Neural cell (in vitro differentiated cells): ENCODE measurements at regions not wholly inside any gene's neighbourhood (a gene's known extent, or its start where the extent isn't known, plus 50 kb on each side); places are given as distances from the start of the nearest gene placed in this dataset.
A peak's percentile ranks its signal among the peaks of the same experiment; 100 is the strongest.
"Not testable (repeated sequence)": the region's sequence is repeated elsewhere in the genome, so short reads cannot be mapped to it uniquely, and the experiment has no call there.

Experiments used
- H2AFZ ChIP-seq: fragments of 200-600, 300-800 bp; sonication (generic), shearing (Covaris generic); 2 replicates; pipeline ENCODE4 v1.6.0; 2014; ENCODE audit warnings: low read depth, mild to moderate bottlenecking, antibody characterized with exemption, low read length, moderate library complexity
- H3F3A ChIP-seq: fragments of 200-600 bp; shearing (Covaris generic); 2 replicates; pipeline ENCODE4 v1.6.1; 2016; ENCODE audit warnings: mild to moderate bottlenecking, moderate library complexity, mixed read lengths, antibody characterized with exemption, low read length; ENCODE audit not compliant: insufficient read depth, poor library complexity, severe bottlenecking
- H3K27ac ChIP-seq: fragments of 200-600, 300-800 bp; sonication (generic), shearing (Covaris generic); 2 replicates; pipeline ENCODE4 v1.5.1; 2014; ENCODE audit warnings: mild to moderate bottlenecking, low read length, moderate library complexity
- H3K27me3 ChIP-seq: fragments of 300-800, 200-600 bp; sonication (generic), shearing (Covaris generic); 2 replicates; pipeline ENCODE4 v1.6.0; 2014; ENCODE audit warnings: mild to moderate bottlenecking, low read depth, low read length, moderate library complexity; ENCODE audit not compliant: insufficient read depth
- H3K36me3 ChIP-seq: fragments of 300-800, 200-600 bp; sonication (generic), shearing (Covaris generic); 2 replicates; pipeline ENCODE4 v1.5.1; 2014; ENCODE audit warnings: mild to moderate bottlenecking, antibody characterized with exemption, low read length, moderate library complexity; ENCODE audit not compliant: insufficient read depth
- H3K4me2 ChIP-seq: fragments of 300-800, 200-600 bp; sonication (generic), shearing (Covaris generic); 2 replicates; pipeline ENCODE4 v1.6.0; 2014; ENCODE audit warnings: mild to moderate bottlenecking, low read length
- H3K4me3 ChIP-seq: fragments of 300-800, 200-600 bp; sonication (generic), shearing (Covaris generic); 2 replicates; pipeline ENCODE4 v1.5.1; 2014; ENCODE audit warnings: mild to moderate bottlenecking, low read length, moderate library complexity
- H3K79me2 ChIP-seq: fragments of 200-600 bp; shearing (Covaris generic); replicated peaks from 2 replicates; pipeline ENCODE4 v1.6.0; 2014; ENCODE audit warnings: mild to moderate bottlenecking, low read length, moderate library complexity; ENCODE audit not compliant: insufficient read depth
- H3K9ac ChIP-seq: fragments of 300-800, 200-600 bp; sonication (generic), shearing (Covaris generic); 2 replicates; pipeline ENCODE4 v1.6.1; 2016; ENCODE audit warnings: mild to moderate bottlenecking, low read length, mixed read lengths
- H3K9me2 ChIP-seq: fragments of 200-600 bp; shearing (Covaris generic); 2 replicates; pipeline ENCODE4 v1.6.1; 2016; ENCODE audit warnings: mild to moderate bottlenecking, low read length, mixed read lengths; ENCODE audit not compliant: insufficient read depth
- H3K9me3 ChIP-seq: fragments of 200-600, 300-800 bp; sonication (generic), shearing (Covaris generic); 2 replicates; pipeline ENCODE4 v1.6.1; 2016; ENCODE audit warnings: mild to moderate bottlenecking, mixed run types, low read length, moderate library complexity, mixed read lengths
- H4K20me1 ChIP-seq: fragments of 200-600 bp; shearing (Covaris generic); 2 replicates; pipeline ENCODE4 v1.6.1; 2016; ENCODE audit warnings: mild to moderate bottlenecking, mixed run types; ENCODE audit not compliant: insufficient read depth
- EP300 ChIP-seq: fragments of 450-650 bp; conservative IDR thresholded peaks from 2 replicates; pipeline ENCODE4 v1.6.1; 2014; ENCODE audit warnings: antibody characterized with exemption, mild to moderate bottlenecking, moderate library complexity; ENCODE audit not compliant: poor library complexity, severe bottlenecking
- EZH2 ChIP-seq: fragments of 200-600, 300-800 bp; shearing (Covaris generic), sonication (generic); IDR thresholded peaks from 2 replicates; pipeline ENCODE4 v1.6.1; 2014; ENCODE audit warnings: antibody characterized with exemption, low read length, borderline replicate concordance, mild to moderate bottlenecking; ENCODE audit not compliant: insufficient read depth, poor library complexity, severe bottlenecking
- MXI1 ChIP-seq: fragments of 450-650 bp; conservative IDR thresholded peaks from 2 replicates; pipeline ENCODE4 v1.6.1; 2014; ENCODE audit warnings: antibody characterized with exemption, mild to moderate bottlenecking; ENCODE audit not compliant: poor library complexity, severe bottlenecking
- POLR2AphosphoS5 ChIP-seq: IDR thresholded peaks from 2 replicates; pipeline ENCODE4 v1.6.1; 2012
- RAD21 ChIP-seq: fragments of 450-650 bp; conservative IDR thresholded peaks from 2 replicates; pipeline ENCODE4 v1.6.1; 2014; ENCODE audit warnings: antibody characterized with exemption, mild to moderate bottlenecking, moderate library complexity
- SMC3 ChIP-seq: fragments of 450-650 bp; conservative IDR thresholded peaks from 2 replicates; pipeline ENCODE4 v1.6.1; 2014; ENCODE audit warnings: antibody characterized with exemption, mild to moderate bottlenecking, moderate library complexity; ENCODE audit not compliant: poor library complexity
- TAF1 ChIP-seq: IDR thresholded peaks from 2 replicates; pipeline ENCODE4 v1.6.1; 2012; ENCODE audit warnings: low read depth
- TF ChIP-seq, protein P1 (sequence below): fragments of 450-650 bp; IDR thresholded peaks from 2 replicates; pipeline ENCODE4 v1.5.1; 2014; ENCODE audit warnings: antibody characterized with exemption, mild to moderate bottlenecking, moderate library complexity; ENCODE audit not compliant: poor library complexity, severe bottlenecking
- TF ChIP-seq, protein P2 (sequence below): IDR thresholded peaks from 2 replicates; pipeline ENCODE4 v1.6.1; 2012; ENCODE audit warnings: borderline replicate concordance

DNA sequence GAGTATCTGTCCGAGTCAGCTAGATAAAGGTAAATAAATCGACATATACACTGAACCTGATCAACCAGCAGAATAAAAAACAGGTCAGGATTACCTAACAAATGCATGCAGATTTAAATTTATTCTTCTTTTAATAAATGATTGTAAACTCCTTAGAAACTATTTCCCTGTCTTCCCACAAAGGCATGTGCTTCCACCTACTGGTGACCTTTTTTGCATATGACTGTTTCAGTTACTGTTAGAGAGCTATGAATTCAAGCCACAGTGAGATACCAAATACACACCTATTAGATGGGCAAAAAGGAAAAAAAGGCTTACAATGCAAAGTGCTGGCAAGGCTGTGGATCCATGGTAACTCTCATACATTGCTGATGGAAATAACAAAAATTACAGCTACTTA is 957.4 kb upstream of the NCAM2 start:
- Histone ChIP-seq H3K9me3 (no peaks in the 10 kb centered on the region), H3K9ac (no peak overlapping the region), H3K4me2 (no peak overlapping the region), H4K20me1 (no peaks in the 10 kb centered on the region), H2AFZ (no peak overlapping the region), H3K4me3 (no peak overlapping the region), H3K9me2 (no peaks in the 10 kb centered on the region), H3F3A (no peaks in the 10 kb centered on the region), H3K27ac (no peak overlapping the region), H3K27me3 (no peaks in the 10 kb centered on the region), H3K36me3 (no peaks in the 10 kb centered on the region), H3K79me2 (no peaks in the 10 kb centered on the region)
- TF ChIP-seq, protein P1, sequence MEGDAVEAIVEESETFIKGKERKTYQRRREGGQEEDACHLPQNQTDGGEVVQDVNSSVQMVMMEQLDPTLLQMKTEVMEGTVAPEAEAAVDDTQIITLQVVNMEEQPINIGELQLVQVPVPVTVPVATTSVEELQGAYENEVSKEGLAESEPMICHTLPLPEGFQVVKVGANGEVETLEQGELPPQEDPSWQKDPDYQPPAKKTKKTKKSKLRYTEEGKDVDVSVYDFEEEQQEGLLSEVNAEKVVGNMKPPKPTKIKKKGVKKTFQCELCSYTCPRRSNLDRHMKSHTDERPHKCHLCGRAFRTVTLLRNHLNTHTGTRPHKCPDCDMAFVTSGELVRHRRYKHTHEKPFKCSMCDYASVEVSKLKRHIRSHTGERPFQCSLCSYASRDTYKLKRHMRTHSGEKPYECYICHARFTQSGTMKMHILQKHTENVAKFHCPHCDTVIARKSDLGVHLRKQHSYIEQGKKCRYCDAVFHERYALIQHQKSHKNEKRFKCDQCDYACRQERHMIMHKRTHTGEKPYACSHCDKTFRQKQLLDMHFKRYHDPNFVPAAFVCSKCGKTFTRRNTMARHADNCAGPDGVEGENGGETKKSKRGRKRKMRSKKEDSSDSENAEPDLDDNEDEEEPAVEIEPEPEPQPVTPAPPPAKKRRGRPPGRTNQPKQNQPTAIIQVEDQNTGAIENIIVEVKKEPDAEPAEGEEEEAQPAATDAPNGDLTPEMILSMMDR: peak; percentile 38
- TF ChIP-seq, protein P2, sequence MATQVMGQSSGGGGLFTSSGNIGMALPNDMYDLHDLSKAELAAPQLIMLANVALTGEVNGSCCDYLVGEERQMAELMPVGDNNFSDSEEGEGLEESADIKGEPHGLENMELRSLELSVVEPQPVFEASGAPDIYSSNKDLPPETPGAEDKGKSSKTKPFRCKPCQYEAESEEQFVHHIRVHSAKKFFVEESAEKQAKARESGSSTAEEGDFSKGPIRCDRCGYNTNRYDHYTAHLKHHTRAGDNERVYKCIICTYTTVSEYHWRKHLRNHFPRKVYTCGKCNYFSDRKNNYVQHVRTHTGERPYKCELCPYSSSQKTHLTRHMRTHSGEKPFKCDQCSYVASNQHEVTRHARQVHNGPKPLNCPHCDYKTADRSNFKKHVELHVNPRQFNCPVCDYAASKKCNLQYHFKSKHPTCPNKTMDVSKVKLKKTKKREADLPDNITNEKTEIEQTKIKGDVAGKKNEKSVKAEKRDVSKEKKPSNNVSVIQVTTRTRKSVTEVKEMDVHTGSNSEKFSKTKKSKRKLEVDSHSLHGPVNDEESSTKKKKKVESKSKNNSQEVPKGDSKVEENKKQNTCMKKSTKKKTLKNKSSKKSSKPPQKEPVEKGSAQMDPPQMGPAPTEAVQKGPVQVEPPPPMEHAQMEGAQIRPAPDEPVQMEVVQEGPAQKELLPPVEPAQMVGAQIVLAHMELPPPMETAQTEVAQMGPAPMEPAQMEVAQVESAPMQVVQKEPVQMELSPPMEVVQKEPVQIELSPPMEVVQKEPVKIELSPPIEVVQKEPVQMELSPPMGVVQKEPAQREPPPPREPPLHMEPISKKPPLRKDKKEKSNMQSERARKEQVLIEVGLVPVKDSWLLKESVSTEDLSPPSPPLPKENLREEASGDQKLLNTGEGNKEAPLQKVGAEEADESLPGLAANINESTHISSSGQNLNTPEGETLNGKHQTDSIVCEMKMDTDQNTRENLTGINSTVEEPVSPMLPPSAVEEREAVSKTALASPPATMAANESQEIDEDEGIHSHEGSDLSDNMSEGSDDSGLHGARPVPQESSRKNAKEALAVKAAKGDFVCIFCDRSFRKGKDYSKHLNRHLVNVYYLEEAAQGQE: no peak
- TF ChIP-seq POLR2AphosphoS5 (no peak), EZH2 (no peak), RAD21 (no peak), EP300 (no peak), TAF1 (no peak), MXI1 (no peak)

DNA sequence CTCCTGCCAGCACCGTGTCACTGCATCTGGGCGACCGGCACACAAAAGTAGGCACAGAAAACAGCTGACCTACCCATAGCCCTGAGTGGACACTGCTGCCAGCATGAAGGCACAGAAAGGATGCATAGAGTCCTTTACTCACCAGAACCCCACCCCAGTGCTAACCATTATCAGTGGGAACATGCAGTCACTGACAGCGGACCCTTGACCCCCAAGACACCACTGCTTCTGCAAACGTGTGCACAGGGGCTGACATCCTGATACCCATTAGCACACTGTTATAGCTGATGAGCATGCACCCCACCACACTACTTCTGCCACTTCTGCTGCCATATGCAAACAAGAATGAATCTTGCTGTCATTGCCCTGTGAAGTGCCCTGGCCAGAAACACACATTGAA is 953.0 kb upstream of the NCAM2 start:
- no peaks in the 10 kb centered on the region for H3K36me3 ChIP-seq
- H3K9me3 ChIP-seq: no peaks in the 10 kb centered on the region
- no peak overlapping the region for H3K27ac ChIP-seq
- H2AFZ ChIP-seq: no peak overlapping the region
- no peaks in the 10 kb centered on the region for H3F3A ChIP-seq
- no peak for TF ChIP-seq EP300
- TF ChIP-seq TAF1: no peak
- no peak for TF ChIP-seq EZH2
- TF ChIP-seq, protein P2: no peak
- no peak for TF ChIP-seq SMC3
- TF ChIP-seq, protein P1: no peak
- TF ChIP-seq MXI1: no peak
- TF ChIP-seq RAD21: no peak
- TF ChIP-seq POLR2AphosphoS5: no peak
- no peak overlapping the region for H3K4me3 ChIP-seq
- H3K9me2 ChIP-seq: no peaks in the 10 kb centered on the region
- no peaks in the 10 kb centered on the region for H3K79me2 ChIP-seq
- H3K9ac ChIP-seq: no peak overlapping the region
- H4K20me1 ChIP-seq: no peaks in the 10 kb centered on the region
- no peak overlapping the region for H3K4me2 ChIP-seq
- no peaks in the 10 kb centered on the region for H3K27me3 ChIP-seq

- not testable (repeated sequence) for H3F3A ChIP-seq, H3K27ac ChIP-seq, H3K4me2 ChIP-seq, H3K36me3 ChIP-seq, H4K20me1 ChIP-seq, H2AFZ ChIP-seq, H3K79me2 ChIP-seq, H3K9me2 ChIP-seq, H3K9ac ChIP-seq, H3K4me3 ChIP-seq, H3K27me3 ChIP-seq, H3K9me3 ChIP-seq
These were observed 949.9 kb upstream of the NCAM2 start for GRCh38 chr21:20048130-20048837.
